Calu3 (cell line): ENCODE measurements at regions not wholly inside any gene's neighbourhood (a gene's known extent, or its start where the extent isn't known, plus 50 kb on each side); places are given as distances from the start of the nearest gene placed in this dataset.
"Not testable (repeated sequence)": the region's sequence is repeated elsewhere in the genome, so short reads cannot be mapped to it uniquely, and the experiment has no call there.

Experiments
- BruUV-seq: library from RNA; stranded (reverse); fragments of 400-500 nt; replicated peaks from 2 replicates; lab custom pipeline; 2021; lab: Mats Ljungman, UMichigan
- CTCF ChIA-PET: fragments of 300-600 bp; sonication (Branson Sonifier 250); formaldehyde crosslinking; loops from one replicate; lab custom pipeline; 2022; ENCODE audit warnings: antibody characterized with exemption; lab: Charles Lee
- DNase-seq: peaks from one replicate; pipeline ENCODE4 v3.0.0; 2022
- H3K27ac Mint-ChIP-seq: one replicate; pipeline ENCODE4 v1.8.0; 2022; ENCODE audit warnings: mixed read lengths; ENCODE audit not compliant: unreplicated experiment
- H3K27me3 Mint-ChIP-seq: one replicate; pipeline ENCODE4 v1.8.0; 2022; ENCODE audit warnings: mixed read lengths; ENCODE audit not compliant: unreplicated experiment
- H3K36me3 Mint-ChIP-seq: one replicate; pipeline ENCODE4 v1.8.0; 2022; ENCODE audit warnings: mild to moderate bottlenecking, moderate library complexity, mixed read lengths; ENCODE audit not compliant: insufficient read depth, unreplicated experiment
- H3K4me1 Mint-ChIP-seq: one replicate; pipeline ENCODE4 v1.8.0; 2022; ENCODE audit warnings: mild to moderate bottlenecking, low read depth, mixed read lengths; ENCODE audit not compliant: unreplicated experiment
- H3K4me3 Mint-ChIP-seq: one replicate; pipeline ENCODE4 v1.8.0; 2022; ENCODE audit warnings: mild to moderate bottlenecking, low read depth, moderate library complexity, mixed read lengths; ENCODE audit not compliant: unreplicated experiment
- H3K9me3 Mint-ChIP-seq: one replicate; pipeline ENCODE4 v1.8.0; 2022; ENCODE audit warnings: low read depth, mixed read lengths; ENCODE audit not compliant: unreplicated experiment
- CTCF ChIP-seq: fragments of 200-600 bp; IDR thresholded peaks from one replicate; pipeline ENCODE4 v1.8.0; 2022; ENCODE audit warnings: antibody characterized with exemption; ENCODE audit not compliant: unreplicated experiment
- intact Hi-C: fragments of 100-400 bp; cut with micrococcal nuclease; formaldehyde crosslinking; loops from one replicate; pipeline ENCODE4 v1.10.0; 2022; ENCODE audit not compliant: unreplicated experiment

- no peak for TF ChIP-seq CTCF
- H3K4me1 Mint-ChIP-seq: no peaks in the 10 kb centered on the region
- BruUV-seq: no TSS peak
- H3K27me3 Mint-ChIP-seq: no peaks in the 10 kb centered on the region
- peaks cover 18% of the 10 kb centered on the region for H3K9me3 Mint-ChIP-seq
- intact Hi-C loops: no loop called here
- H3K4me3 Mint-ChIP-seq: no peak overlapping the region
- H3K27ac Mint-ChIP-seq: no peak overlapping the region
- DNase-seq: no peak
- CTCF ChIA-PET: no interaction called here
- H3K36me3 Mint-ChIP-seq: no peaks in the 10 kb centered on the region
Measured at GRCh38 chrX:117610806-117611205, 505.8 kb downstream of the KLHL13 start.

GRCh38 chrX:117610049-117610448 lies 506.6 kb downstream of the KLHL13 start:
- H3K9me3 Mint-ChIP-seq: peaks cover 16% of the 10 kb centered on the region
- no peak overlapping the region for H3K4me3 Mint-ChIP-seq
- CTCF ChIA-PET: no interaction called here
- H3K27ac Mint-ChIP-seq: no peak overlapping the region
- no peaks in the 10 kb centered on the region for H3K4me1 Mint-ChIP-seq
- DNase-seq: no peak
- no peak for TF ChIP-seq CTCF
- H3K36me3 Mint-ChIP-seq: no peaks in the 10 kb centered on the region
- no TSS peak for BruUV-seq
- intact Hi-C loops: no loop called here
- H3K27me3 Mint-ChIP-seq: no peaks in the 10 kb centered on the region

GRCh38 chrX:117607561-117607960 lies 509.0 kb downstream of the KLHL13 start:
- Mint-ChIP-seq H3K36me3 (no peaks in the 10 kb centered on the region), H3K4me1 (no peaks in the 10 kb centered on the region), H3K4me3 (no peak overlapping the region), H3K9me3 (peaks cover 13% of the 10 kb centered on the region), H3K27ac (no peak overlapping the region), H3K27me3 (no peaks in the 10 kb centered on the region)
- intact Hi-C loops: no loop called here
- TF ChIP-seq CTCF: no peak
- no TSS peak for BruUV-seq
- CTCF ChIA-PET: no interaction called here
- no peak for DNase-seq

- H3K36me3 Mint-ChIP-seq, H3K27me3 Mint-ChIP-seq, H3K4me1 Mint-ChIP-seq, DNase-seq, BruUV-seq, H3K27ac Mint-ChIP-seq, H3K4me3 Mint-ChIP-seq, CTCF ChIA-PET, intact Hi-C loops: not testable (repeated sequence)
- peaks cover 13% of the 10 kb centered on the region for H3K9me3 Mint-ChIP-seq
Measured at GRCh38 chrX:117606101-117606500, 510.5 kb downstream of the KLHL13 start.

- intact Hi-C loops: no loop called here
- H3K4me3 Mint-ChIP-seq: no peak overlapping the region
- H3K4me1 Mint-ChIP-seq: no peaks in the 10 kb centered on the region
- CTCF ChIA-PET: no interaction called here
- no peak overlapping the region for H3K27ac Mint-ChIP-seq
- TF ChIP-seq CTCF: no peak
- no TSS peak for BruUV-seq
- DNase-seq: no peak
- no peaks in the 10 kb centered on the region for H3K27me3 Mint-ChIP-seq
- H3K36me3 Mint-ChIP-seq: no peaks in the 10 kb centered on the region
- H3K9me3 Mint-ChIP-seq: peaks cover 7% of the 10 kb centered on the region
Measured at GRCh38 chrX:117570160-117570559, 546.5 kb downstream of the KLHL13 start.
